NCI-H460 (cell line): ENCODE measurements at regions not wholly inside any gene's neighbourhood (a gene's known extent, or its start where the extent isn't known, plus 50 kb on each side); places are given as distances from the start of the nearest gene placed in this dataset.

ENCODE experiments used
- DNase-seq: peaks from one replicate; pipeline ENCODE4 v3.0.0-alpha.2; 2016; ENCODE audit warnings: low read depth; ENCODE audit errors: extremely low read depth

GRCh38 chr7:133470-133869, 58.9 kb upstream of the FAM20C start:
- DNase-seq: no peak

GRCh38 chr7:134029-134428, 58.3 kb upstream of the FAM20C start:
- DNase-seq: no peak

- DNase-seq: no peak
These were observed 57.7 kb upstream of the FAM20C start for GRCh38 chr7:134561-135256.

GRCh38 chr7:135257-135653, 57.1 kb upstream of the FAM20C start:
- DNase-seq: no peak

GRCh38 chr7:135731-136645, 56.4 kb upstream of the FAM20C start:
- DNase-seq: no peak

GRCh38 chr7:137094-137891, 55.1 kb upstream of the FAM20C start:
- DNase-seq: no peak

- no peak for DNase-seq
These were observed 53.2 kb upstream of the FAM20C start for GRCh38 chr7:139131-139530.

- no peak for DNase-seq
These were observed 52.7 kb upstream of the FAM20C start for GRCh38 chr7:139561-140243.

GRCh38 chr7:140996-141395, 51.4 kb upstream of the FAM20C start:
- no peak for DNase-seq

- DNase-seq: no peak
These were observed 50.0 kb upstream of the FAM20C start for GRCh38 chr7:142248-142941.
